T-helper 2 cell (primary cell): ENCODE measurements at regions not wholly inside any gene's neighbourhood (a gene's known extent, or its start where the extent isn't known, plus 50 kb on each side); places are given as distances from the start of the nearest gene placed in this dataset.
"Not testable (repeated sequence)": the region's sequence is repeated elsewhere in the genome, so short reads cannot be mapped to it uniquely, and the experiment has no call there.

Experiments used
- DNase-seq, 5 experiments: peaks; one replicate each; pipeline versions ENCODE4 v3.0.0 to v3.0.0-alpha.2; 2012 to 2022

GRCh38 chr2:72003796-72004195, 143.9 kb downstream of the CYP26B1 start:
- no peak for DNase-seq

GRCh38 chr2:72003124-72003523, 144.5 kb downstream of the CYP26B1 start:
- DNase-seq, result no peak

GRCh38 chr2:72001937-72002690, 145.5 kb downstream of the CYP26B1 start:
- DNase-seq, result no peak

GRCh38 chr2:72000110-72000509, 147.6 kb downstream of the CYP26B1 start:
- no peak for DNase-seq

- DNase-seq, result no peak
These were observed 148.1 kb downstream of the CYP26B1 start for GRCh38 chr2:71999580-71999979.

- DNase-seq, result no peak
These were observed 149.8 kb downstream of the CYP26B1 start for GRCh38 chr2:71997843-71998242.

- no peak for DNase-seq
These were observed 152.5 kb downstream of the CYP26B1 start for GRCh38 chr2:71995067-71995665.

- DNase-seq, result no peak
These were observed 155.6 kb downstream of the CYP26B1 start for GRCh38 chr2:71992036-71992435.

- DNase-seq, result no peak
These were observed 156.3 kb downstream of the CYP26B1 start for GRCh38 chr2:71991397-71991796.

- no peak for DNase-seq
These were observed 156.8 kb downstream of the CYP26B1 start for GRCh38 chr2:71990826-71991225.

- DNase-seq, result no peak
These were observed 157.5 kb downstream of the CYP26B1 start for GRCh38 chr2:71990122-71990521.

- no peak for DNase-seq
These were observed 158.0 kb downstream of the CYP26B1 start for GRCh38 chr2:71989671-71990070.

GRCh38 chr2:71988170-71988569, 159.5 kb downstream of the CYP26B1 start:
- DNase-seq, result no peak

GRCh38 chr2:71976685-71977084, 171.0 kb downstream of the CYP26B1 start:
- DNase-seq, result no peak

- DNase-seq, result no peak
These were observed 172.8 kb downstream of the CYP26B1 start for GRCh38 chr2:71974846-71975245.

- no peak for DNase-seq
These were observed 176.2 kb downstream of the CYP26B1 start for GRCh38 chr2:71971493-71971892.

GRCh38 chr2:71965530-71965929, 182.1 kb downstream of the CYP26B1 start:
- no peak for DNase-seq

GRCh38 chr2:71962911-71963694, 184.6 kb downstream of the CYP26B1 start:
- no peak for DNase-seq

GRCh38 chr2:71962350-71962749, 185.3 kb downstream of the CYP26B1 start:
- no peak for DNase-seq

- DNase-seq, result no peak
These were observed 186.2 kb downstream of the CYP26B1 start for GRCh38 chr2:71961289-71962027.

- DNase-seq, result no peak
These were observed 188.2 kb downstream of the CYP26B1 start for GRCh38 chr2:71959494-71959893.

GRCh38 chr2:71958426-71958825, 189.2 kb downstream of the CYP26B1 start:
- not testable (repeated sequence) for DNase-seq

- DNase-seq, result no peak
These were observed 195.0 kb downstream of the CYP26B1 start for GRCh38 chr2:71952572-71953188.
